ENCODE measurements at regions not wholly inside any gene's neighbourhood (a gene's known extent, or its start where the extent isn't known, plus 50 kb on each side); places are given as distances from the start of the nearest gene placed in this dataset.

DNA sequence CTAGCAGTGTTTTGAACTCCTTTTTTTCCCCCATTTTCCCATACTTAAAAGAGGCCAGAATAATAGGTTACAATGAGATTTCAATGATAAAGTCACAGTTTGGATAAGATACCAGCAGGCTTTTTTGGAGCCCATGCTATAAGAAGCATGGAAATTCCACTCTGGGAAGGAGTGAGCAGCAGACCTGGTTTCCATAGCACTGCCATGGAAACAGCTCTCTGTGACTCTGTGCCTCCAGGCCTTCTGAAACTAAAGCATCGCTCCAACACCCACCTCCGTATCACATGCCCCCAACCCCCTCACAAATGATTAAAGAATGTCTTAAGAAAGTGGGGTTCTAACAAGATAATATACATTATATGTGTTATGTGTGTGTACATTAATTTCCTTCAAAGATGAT, 165.0 kb downstream of the GRIN2B start:
- DNase-seq (ENCODE audit: low spot score), result no peak
- H3K9me3 Mint-ChIP-seq, result no peaks in the 10 kb centered on the region
- H3K36me3 Mint-ChIP-seq (ENCODE audit: low read depth), result no peaks in the 10 kb centered on the region
- no peak overlapping the region for H3K27ac Mint-ChIP-seq
- no peaks in the 10 kb centered on the region for H3K4me1 Mint-ChIP-seq (ENCODE audit: low read depth)
- H3K4me3 Mint-ChIP-seq, result no peak overlapping the region
- no peaks in the 10 kb centered on the region for H3K27me3 Mint-ChIP-seq (ENCODE audit: low read depth)

DNA sequence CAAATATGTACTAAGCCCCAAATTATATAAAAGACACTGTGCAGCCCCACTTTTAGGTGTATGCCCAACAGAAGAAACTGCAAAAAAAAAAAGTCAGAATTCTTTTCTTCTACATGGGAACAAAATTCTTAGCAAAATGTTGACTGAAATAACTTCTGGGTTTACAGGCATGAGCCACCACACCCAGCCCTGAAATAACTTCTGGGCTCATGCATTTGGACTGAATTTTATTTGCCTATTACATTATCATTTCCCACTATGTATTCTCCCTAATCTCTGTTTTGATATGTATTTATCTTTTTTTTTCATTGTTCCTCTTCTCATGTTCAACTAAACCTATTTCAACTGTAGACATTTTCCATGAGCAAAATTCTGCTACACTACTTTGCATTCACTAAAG, 169.2 kb downstream of the GRIN2B start:
- H3K36me3 Mint-ChIP-seq (ENCODE audit: low read depth), result no peaks in the 10 kb centered on the region
- no peaks in the 10 kb centered on the region for H3K9me3 Mint-ChIP-seq
- DNase-seq (ENCODE audit: low spot score), result no peak
- H3K4me3 Mint-ChIP-seq, result no peak overlapping the region
- no peak overlapping the region for H3K27ac Mint-ChIP-seq
- no peaks in the 10 kb centered on the region for H3K27me3 Mint-ChIP-seq (ENCODE audit: low read depth)
- H3K4me1 Mint-ChIP-seq (ENCODE audit: low read depth), result no peaks in the 10 kb centered on the region

DNA sequence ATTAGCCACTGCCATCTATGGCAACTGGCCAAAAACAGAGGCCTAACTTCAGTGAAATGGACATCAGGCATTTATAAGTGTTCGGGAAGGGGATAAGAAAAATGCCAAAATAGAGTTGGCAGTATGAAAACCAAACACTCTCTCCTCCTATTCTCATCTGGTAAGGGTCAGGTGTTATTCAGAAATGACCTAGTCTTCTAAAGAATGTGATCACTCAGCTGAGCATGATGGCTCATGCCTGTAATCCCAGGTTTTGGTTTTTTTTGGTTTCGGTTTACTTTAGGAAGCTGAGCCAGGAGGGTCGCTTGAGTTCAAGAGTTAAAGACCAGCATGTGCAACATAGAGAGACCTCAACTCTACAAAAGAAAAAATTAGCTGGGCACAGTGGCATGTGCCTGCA, 170.3 kb downstream of the GRIN2B start:
- no peaks in the 10 kb centered on the region for H3K36me3 Mint-ChIP-seq (ENCODE audit: low read depth)

DNA sequence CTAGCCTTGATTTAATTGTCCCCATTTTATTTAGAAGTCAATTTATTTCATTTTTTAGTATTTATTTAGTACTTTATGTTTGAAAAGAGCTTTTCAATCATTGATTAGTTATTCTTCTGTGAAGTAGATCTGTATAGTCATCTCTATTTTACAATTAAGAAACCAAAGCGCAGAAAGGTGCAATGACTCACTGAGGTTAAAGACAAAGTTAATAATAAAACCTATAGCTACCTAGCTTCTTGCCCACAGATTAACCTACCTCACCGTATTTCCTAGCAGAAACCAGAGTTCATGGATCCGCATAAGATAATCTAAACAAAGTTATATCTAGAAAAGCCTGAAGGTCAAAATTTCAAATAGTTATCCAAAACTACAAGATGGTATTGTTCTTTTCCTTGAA, 176.4 kb downstream of the GRIN2B start:
- Mint-ChIP-seq H3K27me3 (ENCODE audit: low read depth) (no peaks in the 10 kb centered on the region), H3K9me3 (no peaks in the 10 kb centered on the region), H3K36me3 (ENCODE audit: low read depth) (no peaks in the 10 kb centered on the region), H3K4me3 (no peak overlapping the region), H3K4me1 (ENCODE audit: low read depth) (no peaks in the 10 kb centered on the region), H3K27ac (no peak overlapping the region)
- DNase-seq (ENCODE audit: low spot score), result no peak

More for the DNA sequence above, 170.3 kb downstream of the GRIN2B start:
- no peak overlapping the region for H3K27ac Mint-ChIP-seq
- no peak for DNase-seq (ENCODE audit: low spot score)
- no peaks in the 10 kb centered on the region for H3K4me1 Mint-ChIP-seq (ENCODE audit: low read depth)
- H3K4me3 Mint-ChIP-seq, result no peak overlapping the region
- no peaks in the 10 kb centered on the region for H3K9me3 Mint-ChIP-seq
- no peaks in the 10 kb centered on the region for H3K27me3 Mint-ChIP-seq (ENCODE audit: low read depth)

DNA sequence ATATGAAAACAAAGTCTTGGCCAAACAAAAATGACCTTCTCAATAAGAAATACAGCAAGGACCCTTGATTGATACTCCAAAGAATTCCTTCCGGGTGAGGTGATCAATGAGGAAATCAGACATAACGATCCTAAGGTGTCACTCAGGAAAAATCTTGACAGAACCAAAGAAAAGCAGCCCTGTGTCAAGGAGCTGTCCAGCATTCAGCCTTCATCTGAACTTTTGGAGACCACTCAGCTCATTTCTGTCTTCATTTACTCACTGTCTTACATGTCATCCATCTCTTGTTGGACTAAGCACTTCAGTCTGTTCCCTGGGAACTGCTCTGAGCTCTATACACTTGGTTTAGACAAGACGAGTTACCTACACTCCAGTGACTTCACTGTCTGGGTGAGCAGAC, 179.9 kb downstream of the GRIN2B start:
- no peak overlapping the region for H3K27ac Mint-ChIP-seq
- H3K36me3 Mint-ChIP-seq (ENCODE audit: low read depth), result no peaks in the 10 kb centered on the region
- no peaks in the 10 kb centered on the region for H3K27me3 Mint-ChIP-seq (ENCODE audit: low read depth)
- no peak overlapping the region for H3K4me3 Mint-ChIP-seq
- no peaks in the 10 kb centered on the region for H3K9me3 Mint-ChIP-seq
- H3K4me1 Mint-ChIP-seq (ENCODE audit: low read depth), result no peaks in the 10 kb centered on the region
- DNase-seq (ENCODE audit: low spot score), result no peak

DNA sequence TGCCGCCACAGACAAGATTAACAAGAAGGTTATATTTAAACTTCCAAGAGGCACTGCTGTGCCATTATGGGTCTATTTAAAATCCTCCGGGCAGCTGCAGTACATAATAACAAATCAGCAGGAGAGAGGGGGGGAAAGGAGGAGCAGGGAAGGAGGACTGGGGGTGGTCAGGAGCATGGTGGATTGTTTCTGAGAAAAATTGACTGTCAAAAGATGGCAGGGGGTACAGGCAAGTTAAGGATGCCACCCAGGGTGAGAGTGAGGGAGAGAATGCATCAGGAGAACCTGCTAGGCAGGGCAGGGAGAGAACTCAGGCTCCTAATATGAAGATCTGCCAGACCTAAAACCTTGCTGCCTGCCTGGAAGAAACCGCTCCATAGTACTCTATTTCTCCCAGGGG, 181.8 kb downstream of the GRIN2B start:
- no peak for DNase-seq (ENCODE audit: low spot score)
- Mint-ChIP-seq H3K4me1 (ENCODE audit: low read depth) (no peaks in the 10 kb centered on the region), H3K36me3 (ENCODE audit: low read depth) (no peaks in the 10 kb centered on the region), H3K9me3 (no peaks in the 10 kb centered on the region), H3K27me3 (ENCODE audit: low read depth) (no peaks in the 10 kb centered on the region), H3K27ac (no peak overlapping the region), H3K4me3 (no peak overlapping the region)

DNA sequence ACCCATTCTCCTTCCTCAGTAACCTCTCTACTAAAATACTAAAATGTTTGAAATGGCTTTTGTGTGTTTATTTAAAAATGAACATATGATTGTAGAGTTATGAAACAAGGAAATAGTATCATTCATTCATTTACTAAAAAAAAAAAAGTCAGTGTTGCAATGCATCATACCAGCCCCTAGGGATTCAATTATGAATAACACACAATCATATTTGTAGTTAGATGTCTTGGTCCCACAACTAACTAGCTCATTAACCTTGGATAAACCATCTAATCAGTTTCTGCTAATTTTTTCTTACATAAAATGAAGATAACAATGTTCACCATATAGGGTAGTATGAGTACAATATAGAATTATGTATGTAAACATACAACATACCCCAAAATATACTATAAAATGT, 183.2 kb downstream of the GRIN2B start:
- Mint-ChIP-seq H3K4me1 (ENCODE audit: low read depth) (no peaks in the 10 kb centered on the region), H3K36me3 (ENCODE audit: low read depth) (no peaks in the 10 kb centered on the region), H3K9me3 (no peaks in the 10 kb centered on the region), H3K27me3 (ENCODE audit: low read depth) (no peaks in the 10 kb centered on the region), H3K27ac (no peak overlapping the region), H3K4me3 (no peak overlapping the region)
- no peak for DNase-seq (ENCODE audit: low spot score)

DNA sequence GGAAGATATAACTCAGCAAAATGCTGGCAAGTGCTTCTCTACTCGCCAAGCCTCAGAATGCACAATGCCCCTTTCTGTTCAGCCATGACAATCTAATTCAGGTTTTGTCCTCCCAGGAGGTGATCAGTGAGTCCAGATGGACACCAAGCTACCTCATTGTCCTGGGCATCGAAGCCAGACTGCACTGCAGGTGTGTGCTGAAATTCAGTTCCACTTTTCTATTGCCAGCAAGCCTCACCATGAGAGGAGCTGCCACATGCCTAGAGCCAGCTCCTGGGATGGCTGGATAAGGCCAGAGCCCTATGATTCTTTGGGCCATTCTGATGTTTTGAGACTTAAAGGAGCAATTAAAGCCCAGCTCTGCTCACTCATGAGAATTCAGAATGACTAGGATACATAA, 186.7 kb downstream of the GRIN2B start:
- no peak overlapping the region for H3K4me3 Mint-ChIP-seq
- H3K27me3 Mint-ChIP-seq (ENCODE audit: low read depth), result no peaks in the 10 kb centered on the region
- H3K36me3 Mint-ChIP-seq (ENCODE audit: low read depth), result no peaks in the 10 kb centered on the region
- DNase-seq (ENCODE audit: low spot score), result no peak
- H3K27ac Mint-ChIP-seq, result no peak overlapping the region
- no peaks in the 10 kb centered on the region for H3K9me3 Mint-ChIP-seq
- no peaks in the 10 kb centered on the region for H3K4me1 Mint-ChIP-seq (ENCODE audit: low read depth)

DNA sequence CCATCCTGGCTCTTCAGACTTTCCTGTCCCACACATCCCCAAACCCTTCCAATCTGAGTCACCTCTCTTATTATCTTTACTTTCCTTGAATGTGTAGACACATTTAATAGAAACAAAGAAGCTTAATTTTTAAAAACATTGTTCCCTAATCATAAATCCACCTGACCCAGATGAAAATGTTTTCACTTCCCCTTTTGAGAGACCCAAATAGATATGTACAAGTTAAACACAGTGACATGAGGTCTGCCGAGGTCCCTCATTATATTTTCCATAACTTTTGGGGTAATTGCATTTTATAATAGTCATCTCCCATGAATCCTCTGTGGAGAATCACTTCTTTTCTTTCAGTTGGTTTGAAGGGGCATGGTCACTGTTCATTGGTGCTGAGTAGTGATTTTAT, 191.1 kb downstream of the GRIN2B start:
- Mint-ChIP-seq H3K9me3 (no peaks in the 10 kb centered on the region), H3K27me3 (ENCODE audit: low read depth) (no peaks in the 10 kb centered on the region), H3K27ac (no peak overlapping the region), H3K4me1 (ENCODE audit: low read depth) (no peaks in the 10 kb centered on the region), H3K4me3 (no peak overlapping the region), H3K36me3 (ENCODE audit: low read depth) (no peaks in the 10 kb centered on the region)
- DNase-seq (ENCODE audit: low spot score), result no peak

DNA sequence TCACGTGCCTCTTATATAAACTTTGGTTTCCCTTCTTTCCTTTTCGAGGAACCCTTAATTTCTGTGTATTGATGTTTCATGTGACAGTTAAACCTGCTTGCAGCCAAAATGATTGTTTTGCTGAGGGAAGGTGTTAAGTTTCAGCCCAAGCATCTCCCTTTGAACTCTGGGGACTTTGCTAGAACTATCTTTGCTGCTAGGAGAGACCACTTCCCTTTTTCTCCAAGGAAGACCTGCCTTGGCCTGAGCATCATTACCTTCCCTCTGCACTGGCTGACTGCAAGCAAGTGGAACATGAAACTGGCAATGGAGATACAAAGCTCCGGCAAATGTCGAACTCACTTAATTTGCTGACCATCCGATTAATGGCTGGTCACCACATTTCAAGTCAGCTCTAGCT, 192.8 kb downstream of the GRIN2B start:
- no peak for DNase-seq (ENCODE audit: low spot score)
- no peak overlapping the region for H3K4me3 Mint-ChIP-seq
- no peak overlapping the region for H3K27ac Mint-ChIP-seq
- no peaks in the 10 kb centered on the region for H3K36me3 Mint-ChIP-seq (ENCODE audit: low read depth)
- no peaks in the 10 kb centered on the region for H3K4me1 Mint-ChIP-seq (ENCODE audit: low read depth)
- no peaks in the 10 kb centered on the region for H3K27me3 Mint-ChIP-seq (ENCODE audit: low read depth)
- H3K9me3 Mint-ChIP-seq, result no peaks in the 10 kb centered on the region

DNA sequence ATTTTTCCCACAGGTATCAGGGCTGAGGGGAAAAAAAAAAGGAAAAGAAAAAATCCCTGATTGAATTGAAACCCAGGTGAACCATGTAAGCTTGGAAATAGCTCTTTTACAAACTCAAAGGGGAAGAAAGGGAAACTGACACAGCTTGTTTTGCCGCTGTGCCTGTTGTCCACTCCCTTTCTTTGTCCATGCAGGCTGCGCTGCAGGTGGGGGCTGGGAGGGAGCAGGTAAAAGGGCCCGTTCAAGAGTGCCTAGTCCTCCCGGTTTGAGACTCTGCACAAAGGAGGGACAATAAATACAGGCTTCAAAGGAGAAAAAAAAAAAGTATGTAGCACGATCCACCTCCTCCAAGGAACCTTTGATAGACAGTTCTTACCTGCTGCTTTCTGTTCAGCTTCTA, 194.8 kb downstream of the GRIN2B start:
- DNase-seq (ENCODE audit: low spot score), result no peak
- H3K36me3 Mint-ChIP-seq (ENCODE audit: low read depth), result no peaks in the 10 kb centered on the region
- H3K27me3 Mint-ChIP-seq (ENCODE audit: low read depth), result no peaks in the 10 kb centered on the region
- no peak overlapping the region for H3K4me3 Mint-ChIP-seq
- H3K9me3 Mint-ChIP-seq, result no peaks in the 10 kb centered on the region
- no peaks in the 10 kb centered on the region for H3K4me1 Mint-ChIP-seq (ENCODE audit: low read depth)
- no peak overlapping the region for H3K27ac Mint-ChIP-seq

DNA sequence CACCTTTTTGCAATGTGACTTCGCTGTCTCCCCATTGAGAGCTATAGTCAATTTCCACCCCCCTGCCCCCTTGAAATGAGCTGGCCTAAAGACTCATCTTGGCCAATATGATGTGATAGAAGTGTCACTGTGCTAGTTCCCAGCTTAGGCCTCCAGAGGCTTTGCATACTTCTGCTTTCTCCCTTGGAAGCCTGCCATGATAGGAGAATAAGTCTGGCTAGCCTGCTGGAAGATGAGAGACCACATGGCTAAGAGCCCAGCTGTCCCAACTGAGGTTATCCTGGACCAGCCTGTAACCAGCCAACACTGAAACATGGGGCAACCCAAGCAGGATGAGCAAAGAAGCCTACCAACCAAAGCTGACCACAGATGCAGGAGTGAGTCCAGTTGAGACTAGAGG, 196.9 kb downstream of the GRIN2B start:
- Mint-ChIP-seq H3K36me3 (ENCODE audit: low read depth) (no peaks in the 10 kb centered on the region), H3K27me3 (ENCODE audit: low read depth) (no peaks in the 10 kb centered on the region), H3K4me1 (ENCODE audit: low read depth) (no peaks in the 10 kb centered on the region), H3K9me3 (no peaks in the 10 kb centered on the region), H3K4me3 (no peak overlapping the region), H3K27ac (no peak overlapping the region)
- no peak for DNase-seq (ENCODE audit: low spot score)

DNA sequence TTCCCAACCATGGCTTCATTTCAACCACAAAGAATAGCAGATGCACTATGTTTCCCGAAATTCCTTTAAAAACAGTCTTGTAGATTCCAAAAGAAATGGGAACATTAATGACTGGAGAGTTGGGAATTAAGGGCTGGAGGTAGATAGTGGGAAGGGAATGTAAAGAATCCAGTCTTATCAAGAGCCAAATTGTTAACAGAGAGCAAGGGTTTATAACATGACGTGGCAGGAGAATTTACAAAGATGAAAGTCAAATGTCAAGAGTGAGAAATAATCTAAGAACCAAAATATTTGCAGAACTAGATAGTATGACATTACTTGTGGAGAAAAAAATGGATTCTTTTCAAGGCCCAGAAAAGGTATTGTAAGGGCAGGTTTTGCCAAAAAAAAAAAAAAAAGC, 200.9 kb downstream of the GRIN2B start:
- no peak overlapping the region for H3K4me3 Mint-ChIP-seq
- no peaks in the 10 kb centered on the region for H3K4me1 Mint-ChIP-seq (ENCODE audit: low read depth)
- H3K27ac Mint-ChIP-seq, result no peak overlapping the region
- no peak for DNase-seq (ENCODE audit: low spot score)
- no peaks in the 10 kb centered on the region for H3K27me3 Mint-ChIP-seq (ENCODE audit: low read depth)
- no peaks in the 10 kb centered on the region for H3K9me3 Mint-ChIP-seq
- no peaks in the 10 kb centered on the region for H3K36me3 Mint-ChIP-seq (ENCODE audit: low read depth)

DNA sequence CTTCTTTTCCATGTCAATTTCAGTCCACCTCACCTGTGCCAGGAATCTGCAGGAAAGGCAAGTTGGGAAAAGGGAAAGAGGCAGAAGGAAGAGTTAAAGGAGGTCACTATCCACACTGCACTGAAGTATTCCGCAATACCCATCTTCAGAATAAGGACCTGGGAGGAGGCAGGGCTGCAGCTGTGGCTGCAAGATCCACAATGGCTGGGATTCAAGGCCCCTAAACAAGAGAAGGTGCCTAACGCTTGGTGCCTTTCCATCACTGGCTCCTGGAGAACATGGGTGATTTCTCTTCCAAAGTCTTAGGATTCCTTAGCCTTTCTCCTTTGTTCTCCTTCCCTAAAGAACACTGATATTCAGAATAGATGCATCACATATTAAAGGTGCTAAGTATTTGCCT, 204.0 kb downstream of the GRIN2B start:
- H3K4me3 Mint-ChIP-seq, result no peak overlapping the region
- no peaks in the 10 kb centered on the region for H3K36me3 Mint-ChIP-seq (ENCODE audit: low read depth)
- H3K9me3 Mint-ChIP-seq, result no peaks in the 10 kb centered on the region
- no peak for DNase-seq (ENCODE audit: low spot score)
- no peaks in the 10 kb centered on the region for H3K27me3 Mint-ChIP-seq (ENCODE audit: low read depth)
- no peak overlapping the region for H3K27ac Mint-ChIP-seq
- H3K4me1 Mint-ChIP-seq (ENCODE audit: low read depth), result no peaks in the 10 kb centered on the region

DNA sequence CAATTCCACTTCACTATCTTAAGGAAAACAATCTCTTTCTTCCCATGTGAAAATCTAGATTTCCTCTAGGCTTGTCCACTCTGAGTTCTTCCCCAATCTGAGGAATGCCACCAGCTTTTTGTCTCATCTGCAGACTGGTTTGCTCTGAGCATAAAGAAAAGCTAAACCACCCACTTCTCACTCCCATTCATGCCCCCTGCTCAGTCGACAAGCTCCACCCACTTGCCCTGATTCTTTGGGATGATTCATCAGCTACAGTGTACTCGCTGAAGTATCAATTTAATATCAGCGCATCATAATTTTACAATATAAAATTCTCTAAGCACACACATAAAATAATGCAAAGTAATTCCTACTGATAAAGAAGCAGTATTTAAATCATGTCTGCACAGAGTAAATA, 209.1 kb downstream of the GRIN2B start:
- no peak overlapping the region for H3K4me3 Mint-ChIP-seq
- H3K36me3 Mint-ChIP-seq (ENCODE audit: low read depth), result no peaks in the 10 kb centered on the region
- no peaks in the 10 kb centered on the region for H3K9me3 Mint-ChIP-seq
- no peaks in the 10 kb centered on the region for H3K4me1 Mint-ChIP-seq (ENCODE audit: low read depth)
- no peak overlapping the region for H3K27ac Mint-ChIP-seq
- H3K27me3 Mint-ChIP-seq (ENCODE audit: low read depth), result no peaks in the 10 kb centered on the region
- DNase-seq (ENCODE audit: low spot score), result no peak

DNA sequence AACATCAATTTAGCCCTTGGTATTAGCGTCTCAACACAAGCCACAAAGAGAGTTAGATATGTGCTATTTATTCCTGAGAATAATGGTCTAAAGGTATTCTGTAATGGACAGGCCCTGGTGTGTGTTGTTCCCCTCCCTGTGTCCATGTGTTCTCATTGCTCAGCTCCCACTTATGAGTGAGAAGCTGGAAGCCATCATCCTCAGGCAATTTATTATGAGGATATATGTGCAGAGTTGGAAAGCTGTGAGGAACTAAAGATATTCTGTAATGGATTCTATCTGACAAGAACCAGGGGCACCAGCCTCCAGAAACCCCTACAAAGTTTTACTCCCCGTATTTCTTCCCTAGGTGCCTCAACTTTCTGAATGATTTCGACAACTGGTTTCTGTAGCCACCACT, 210.8 kb downstream of the GRIN2B start:
- Mint-ChIP-seq H3K27me3 (ENCODE audit: low read depth) (no peaks in the 10 kb centered on the region), H3K36me3 (ENCODE audit: low read depth) (no peaks in the 10 kb centered on the region), H3K4me1 (ENCODE audit: low read depth) (no peaks in the 10 kb centered on the region), H3K27ac (no peak overlapping the region), H3K9me3 (no peaks in the 10 kb centered on the region), H3K4me3 (no peak overlapping the region)
- DNase-seq (ENCODE audit: low spot score), result no peak
